ENCODE measurements at regions not wholly inside any gene's neighbourhood (a gene's known extent, or its start where the extent isn't known, plus 50 kb on each side); places are given as distances from the start of the nearest gene placed in this dataset.
"Not testable (repeated sequence)": the region's sequence is repeated elsewhere in the genome, so short reads cannot be mapped to it uniquely, and the experiment has no call there.

GRCh38 chr12:59344224-59344623, 251.6 kb upstream of the SLC16A7 start:
- no peak for DNase-seq

- no peak for DNase-seq
Observed at GRCh38 chr12:59329462-59329861, 266.4 kb upstream of the SLC16A7 start.

DNA sequence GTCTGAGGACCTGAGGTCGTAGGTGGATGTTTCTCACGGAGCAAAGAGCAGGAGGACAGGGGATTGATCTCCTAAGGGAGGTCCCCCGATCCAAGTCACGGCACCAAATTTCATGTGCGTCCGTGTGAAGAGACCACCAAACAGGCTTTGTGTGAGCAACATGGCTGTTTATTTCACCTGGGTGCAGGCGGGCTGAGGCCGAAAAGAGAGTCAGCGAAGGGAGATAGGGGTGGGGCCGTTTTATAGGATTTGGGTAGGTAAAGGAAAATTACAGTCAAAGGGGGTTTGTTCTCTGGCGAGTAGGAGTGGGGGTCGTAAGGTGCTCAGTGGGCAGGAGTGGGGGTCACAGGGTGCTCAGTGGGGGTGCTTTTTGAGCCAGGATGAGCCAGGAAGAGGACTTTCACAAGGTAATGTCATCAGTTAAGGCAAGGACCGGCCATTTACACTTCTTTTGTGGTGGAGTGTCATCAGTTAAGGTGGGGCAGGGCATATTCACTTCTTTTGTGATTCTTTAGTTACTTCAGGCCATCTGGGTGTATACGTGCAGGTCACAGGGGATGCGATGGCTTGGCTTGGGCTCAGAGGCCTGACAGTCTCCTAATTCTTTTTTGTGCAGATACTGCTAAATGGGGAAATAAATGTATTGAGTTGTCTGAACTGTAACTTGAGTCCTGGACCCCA, 267.3 kb upstream of the SLC16A7 start:
- DNase-seq = not testable (repeated sequence)

DNA sequence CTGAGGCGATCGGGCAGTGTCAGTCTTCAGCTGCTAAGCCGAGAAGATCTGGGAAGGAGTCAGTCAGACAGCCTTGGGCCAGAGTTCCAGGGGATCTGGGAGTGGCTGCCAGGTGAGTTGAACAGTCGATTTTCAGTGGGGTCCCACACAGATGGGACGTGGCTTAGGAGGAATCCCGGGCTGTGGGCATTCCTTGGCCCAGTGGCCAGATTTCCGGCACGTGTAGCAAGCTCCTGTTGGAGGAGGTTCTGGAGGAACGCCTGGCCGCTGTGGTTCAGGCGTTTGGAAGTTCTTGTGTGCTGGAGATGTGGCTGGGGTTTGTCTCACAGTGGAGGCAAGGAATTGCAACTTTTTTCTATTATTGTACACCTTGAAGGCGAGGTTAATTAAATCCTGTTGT, 269.4 kb upstream of the SLC16A7 start:
- DNase-seq = not testable (repeated sequence)

- DNase-seq = no peak
Observed at GRCh38 chr12:59322473-59322872, 273.4 kb upstream of the SLC16A7 start.

DNA sequence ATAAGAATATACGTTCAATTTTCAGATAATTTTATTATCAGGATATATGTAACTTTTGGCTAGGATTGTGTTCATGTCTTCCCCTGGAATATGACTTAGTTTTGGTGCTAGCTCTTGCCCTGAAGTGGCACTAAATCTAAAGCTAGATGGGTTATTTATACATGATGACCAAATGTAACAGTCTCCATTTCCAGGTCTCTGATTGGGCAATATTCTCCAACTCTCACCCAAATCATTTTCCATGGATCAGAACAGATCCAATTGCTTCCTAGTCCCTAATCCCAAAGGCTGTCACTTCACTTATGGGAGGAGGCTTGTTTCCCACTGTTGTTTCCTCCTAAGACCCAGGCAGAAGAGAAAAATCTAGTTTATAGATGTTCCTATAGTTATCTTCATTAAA, 274.6 kb upstream of the SLC16A7 start:
- no peak for DNase-seq

GRCh38 chr12:59320112-59320511, 275.7 kb upstream of the SLC16A7 start:
- no peak for DNase-seq

DNA sequence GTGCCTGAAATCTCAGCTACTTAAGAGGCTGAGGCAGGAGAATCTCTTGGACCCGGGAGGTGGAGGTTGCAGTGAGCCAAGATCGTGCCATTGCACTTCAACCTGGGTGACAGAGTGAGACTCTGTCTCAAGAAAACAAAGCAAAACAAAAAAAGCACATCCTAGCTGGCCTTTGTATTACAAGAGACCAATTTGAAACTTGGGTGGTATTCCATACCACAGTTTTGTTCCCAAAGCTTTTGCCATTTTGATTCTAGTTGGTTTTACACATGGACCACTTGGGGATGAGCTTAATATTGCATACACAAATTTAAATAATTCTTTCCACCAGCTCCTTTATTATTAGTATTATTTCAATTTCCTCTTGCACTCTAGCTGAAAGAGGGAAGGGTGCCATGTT, 276.9 kb upstream of the SLC16A7 start:
- no peak for DNase-seq

- DNase-seq = no peak
Observed at GRCh38 chr12:59317598-59317997, 278.2 kb upstream of the SLC16A7 start.

- no peak for DNase-seq
Observed at GRCh38 chr12:59316938-59317337, 278.9 kb upstream of the SLC16A7 start.

DNA sequence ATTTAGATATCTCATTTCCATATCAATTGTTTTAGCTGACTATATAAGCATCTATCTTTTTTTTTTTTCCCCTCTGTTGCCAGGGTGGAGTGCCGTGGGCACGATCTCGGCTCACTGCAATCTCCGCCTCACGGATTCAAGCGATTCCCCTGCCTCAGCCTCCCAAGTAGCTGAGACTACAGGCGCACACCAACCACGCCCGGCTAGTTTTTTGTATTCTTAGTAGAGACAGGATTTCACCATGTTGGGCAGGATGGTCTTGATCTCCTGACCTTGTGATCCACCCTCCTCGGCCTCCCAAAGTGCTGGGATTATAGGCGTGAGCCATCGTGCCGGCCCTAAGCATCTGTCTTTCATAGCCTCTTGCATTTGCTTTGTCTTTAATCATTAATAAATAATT, 279.5 kb upstream of the SLC16A7 start:
- not testable (repeated sequence) for DNase-seq

GRCh38 chr12:59314209-59314608, 281.6 kb upstream of the SLC16A7 start:
- no peak for DNase-seq

DNA sequence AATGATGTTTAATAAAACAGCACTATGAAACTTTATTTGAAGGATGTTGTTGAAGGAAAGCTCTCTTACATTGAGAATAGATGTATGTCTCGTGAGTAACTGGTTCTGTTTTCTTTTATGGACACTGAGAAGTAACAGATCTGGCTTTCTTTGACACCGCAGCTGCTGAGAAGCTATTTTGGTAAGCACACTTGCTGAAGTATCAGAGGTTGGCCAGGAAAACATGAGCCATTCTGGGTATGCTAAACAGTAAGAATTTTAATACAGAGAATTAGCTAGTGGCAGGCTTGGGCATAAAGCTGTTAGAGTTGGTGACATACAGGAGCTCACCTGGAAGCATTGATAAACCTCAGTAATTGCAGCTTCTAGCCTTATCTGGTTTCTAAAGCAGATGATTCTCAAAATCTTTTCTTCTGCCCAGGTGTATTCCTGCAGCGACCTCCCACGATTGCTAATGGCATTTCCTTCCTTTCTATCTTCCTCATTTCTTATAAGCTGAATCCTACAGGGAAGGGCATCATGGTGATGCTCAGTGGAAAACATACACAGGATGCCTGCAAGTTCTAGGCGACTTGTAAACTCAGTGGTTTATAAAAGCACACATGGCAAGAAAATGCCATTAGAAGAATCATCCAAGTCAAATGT, 291.6 kb upstream of the SLC16A7 start:
- DNase-seq = no peak

DNA sequence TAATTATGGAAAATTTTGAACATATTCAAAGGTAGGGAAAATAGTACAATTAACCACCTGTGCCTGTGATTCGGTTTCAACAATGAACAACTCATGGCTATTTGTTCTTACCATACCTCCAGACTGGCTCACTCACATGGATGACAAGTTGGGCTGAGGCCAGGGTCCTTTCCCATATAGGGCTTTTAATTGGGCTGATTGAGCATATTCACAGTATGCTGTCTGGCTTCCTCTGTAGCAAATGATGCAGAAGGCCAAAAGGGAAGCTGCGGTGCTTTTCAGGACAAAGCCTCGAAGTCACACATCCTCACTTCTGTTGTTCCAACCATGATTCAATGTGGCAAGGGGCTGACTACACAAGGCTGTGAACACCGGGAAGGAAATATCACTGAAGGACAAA, 297.5 kb upstream of the SLC16A7 start:
- no peak for DNase-seq

GRCh38 chr12:59294221-59294620, 301.6 kb upstream of the SLC16A7 start:
- DNase-seq = no peak

GRCh38 chr12:59282999-59283398, 312.8 kb upstream of the SLC16A7 start:
- no peak for DNase-seq

DNA sequence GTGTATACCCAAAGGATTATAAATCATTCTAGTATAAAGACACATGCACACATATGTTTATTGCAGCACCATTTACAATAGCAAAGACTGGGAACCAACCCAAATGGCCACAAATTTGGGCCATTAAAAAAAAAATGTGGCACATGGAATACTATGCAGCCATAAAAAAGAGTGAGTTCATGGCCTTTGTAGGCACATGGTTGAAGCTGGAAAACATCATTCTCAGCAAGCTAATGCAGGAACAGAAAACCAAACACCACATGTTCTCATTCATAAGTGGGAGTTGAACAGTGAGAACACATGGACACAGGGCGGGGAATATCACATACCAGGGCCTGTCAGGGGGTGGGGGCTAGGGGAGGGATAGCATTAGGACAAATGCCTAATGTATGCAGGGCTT, 322.3 kb upstream of the SLC16A7 start:
- not testable (repeated sequence) for DNase-seq

DNA sequence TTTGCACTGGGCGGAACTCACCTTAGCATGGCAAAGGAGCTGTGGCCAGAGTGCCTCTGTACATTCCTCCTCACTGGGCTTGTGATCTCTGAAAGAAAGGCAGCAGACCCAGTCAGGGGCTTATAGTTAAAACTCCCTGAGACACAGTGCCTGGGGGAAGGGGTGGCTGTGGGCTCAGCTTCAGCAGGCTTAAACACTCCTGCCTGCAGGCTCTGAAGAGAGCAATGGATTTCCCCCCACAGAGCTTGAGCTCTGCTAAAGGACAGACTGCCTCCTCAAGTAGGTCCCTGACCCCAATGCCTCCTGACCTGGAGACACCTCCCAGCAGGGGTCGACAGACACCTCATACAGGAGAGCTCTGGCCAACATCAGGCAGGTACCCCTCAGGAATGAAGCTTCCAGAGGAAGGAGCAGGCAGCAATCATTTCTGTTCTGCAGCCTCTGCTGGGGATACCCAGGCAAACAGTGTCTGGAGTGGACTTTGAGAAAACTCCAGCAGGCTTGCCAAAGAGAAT, 327.5 kb upstream of the SLC16A7 start:
- no peak for DNase-seq

GRCh38 chr12:59260202-59260601, 335.6 kb upstream of the SLC16A7 start:
- DNase-seq = no peak

DNA sequence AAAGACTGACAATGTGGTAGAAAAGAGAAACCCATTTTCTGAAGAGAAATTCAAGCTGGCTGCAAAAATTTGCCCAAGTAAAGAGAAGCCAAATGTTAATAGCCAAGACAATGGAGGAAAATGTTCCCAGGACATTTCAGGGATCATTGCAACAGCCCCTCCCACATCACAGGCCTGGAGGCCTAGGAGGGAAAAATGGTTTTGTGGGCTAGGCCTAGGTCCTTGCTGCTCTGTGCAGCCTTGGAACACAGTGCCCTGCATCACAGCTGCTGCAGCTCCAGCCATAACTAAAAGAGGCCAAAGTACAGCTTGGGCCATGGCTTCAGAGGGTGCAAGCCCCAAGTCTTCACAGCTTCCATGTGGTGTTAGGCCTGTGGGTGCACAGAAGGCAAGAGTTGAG, 332.4 kb upstream of the LRIG3 start:
- DNase-seq = no peak

DNA sequence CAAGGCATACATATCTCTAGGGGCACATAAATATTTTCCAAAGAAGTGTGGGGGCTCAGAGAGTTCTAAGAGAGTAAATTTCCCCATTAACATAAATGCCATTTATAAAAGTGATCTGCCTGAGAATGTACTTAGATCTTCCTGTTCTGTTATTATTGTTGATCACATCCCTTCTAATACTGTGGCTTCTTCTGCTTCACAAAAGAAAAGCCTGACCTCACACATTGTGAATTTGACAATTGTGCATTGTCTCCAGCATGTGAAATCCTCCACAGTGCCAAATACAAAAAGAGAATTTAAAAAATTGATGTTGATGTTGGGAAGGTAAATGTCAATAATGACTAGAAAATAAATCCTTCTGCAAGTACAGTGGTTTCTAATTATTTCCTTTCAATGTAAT, 330.5 kb upstream of the LRIG3 start:
- no peak for DNase-seq

- DNase-seq = no peak
Observed at GRCh38 chr12:59240048-59240447, 319.7 kb upstream of the LRIG3 start.

DNA sequence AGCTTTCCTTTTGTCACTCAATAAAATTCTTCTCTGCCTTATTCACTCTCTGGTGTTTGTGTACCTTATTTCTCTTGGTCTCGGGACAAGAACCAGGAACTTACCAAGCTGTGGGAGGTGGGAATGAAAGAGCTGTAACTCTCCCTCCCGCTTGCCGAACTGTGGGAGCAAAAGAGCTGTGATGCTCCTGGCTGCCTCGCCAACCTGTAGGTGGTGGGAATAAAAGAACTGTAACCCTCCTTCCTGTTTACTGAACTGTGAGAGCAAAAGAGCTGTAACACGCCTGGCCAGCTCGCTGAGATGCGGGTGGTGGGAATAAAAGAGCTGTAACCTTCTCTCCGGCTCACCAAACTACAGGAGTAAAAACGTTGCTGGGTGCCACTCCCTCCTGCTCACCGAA, 314.1 kb upstream of the LRIG3 start:
- no peak for DNase-seq

- DNase-seq = no peak
Observed at GRCh38 chr12:59230334-59230733, 310.0 kb upstream of the LRIG3 start.

DNA sequence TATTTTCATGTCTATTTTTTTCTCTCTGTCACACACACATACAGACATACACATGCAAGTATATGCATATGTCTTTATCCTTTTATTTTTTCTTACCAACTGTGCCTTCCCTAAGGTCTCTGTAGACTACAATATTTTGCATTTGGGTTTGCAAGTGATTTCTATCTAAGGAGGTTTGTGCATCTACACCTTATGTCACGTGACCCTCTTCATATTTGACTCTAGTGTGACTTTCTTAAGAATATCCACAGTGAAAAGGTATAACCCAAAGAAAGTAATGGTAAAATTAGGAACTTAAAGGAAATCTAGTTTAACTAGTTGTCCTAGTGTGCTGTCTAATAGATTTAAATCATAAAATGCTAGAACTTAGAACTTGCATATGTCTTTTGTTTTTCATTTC, 298.8 kb upstream of the LRIG3 start:
- no peak for DNase-seq

All from stimulated activated CD4-positive, alpha-beta T cell treated with anti-CD3 and anti-CD28 coated beads, Interleukin-1b, Interleukin-23, amount 100 ng/mL, for 48 hours (primary cell).